Suprapubic skin (tissue), 4 donors: ENCODE measurements at regions not wholly inside any gene's neighbourhood (a gene's known extent, or its start where the extent isn't known, plus 50 kb on each side); places are given as distances from the start of the nearest gene placed in this dataset.

ENCODE experiments used
- DNase-seq, 2 donors: peaks; one replicate each; pipeline ENCODE4 v3.0.0-alpha.2; 2019; ENCODE audit warnings: low spot score in 2 of 2
- H3K27ac ChIP-seq: fragments of 200-600 bp; sonication (generic); one replicate; pipeline ENCODE4 v1.5.1; 2019
- H3K27me3 ChIP-seq: fragments of 200-600 bp; sonication (generic); one replicate; pipeline ENCODE4 v1.5.1; 2019
- H3K36me3 ChIP-seq: fragments of 200-600 bp; sonication (generic); one replicate; pipeline ENCODE4 v1.5.1; 2019
- H3K4me1 ChIP-seq: fragments of 200-600 bp; sonication (generic); one replicate; pipeline ENCODE4 v1.5.1; 2019
- H3K4me3 ChIP-seq: fragments of 200-600 bp; sonication (generic); one replicate; pipeline ENCODE4 v1.5.1; 2019; ENCODE audit warnings: mild to moderate bottlenecking
- H3K9me3 ChIP-seq: fragments of 200-600 bp; sonication (generic); one replicate; pipeline ENCODE4 v1.5.1; 2019
- CTCF ChIP-seq, 2 donors: fragments of 200-600 bp in 1 of 2; fragments of 450-650 bp in 1 of 2; sonication (generic) in 1 of 2; IDR thresholded peaks; one replicate each; pipeline ENCODE4 v1.5.1; 2016 to 2019; ENCODE audit warnings: antibody characterized with exemption in 2 of 2, mild to moderate bottlenecking in 1 of 2, moderate library complexity in 1 of 2
- EP300 ChIP-seq: sonication (generic); formaldehyde crosslinking; IDR thresholded peaks from one replicate; pipeline ENCODE4 v1.6.1; 2017; ENCODE audit warnings: antibody characterized with exemption
- POLR2A ChIP-seq, 2 donors: fragments of 450-650 bp; IDR thresholded peaks; one replicate each; pipeline ENCODE4 v1.6.1; 2017; ENCODE audit warnings: antibody characterized with exemption in 2 of 2, mild to moderate bottlenecking in 2 of 2, moderate library complexity in 2 of 2
- POLR2AphosphoS5 ChIP-seq, 3 donors: sonication (generic); formaldehyde crosslinking; IDR thresholded peaks; one replicate each; pipeline ENCODE4 v1.6.1; 2017; ENCODE audit warnings: antibody characterized with exemption in 3 of 3
- WGBS: methylation state at CpG from one replicate; pipeline ENCODE4 v1.1.5; 2018; 5-methylcytosine and 5-hydroxymethylcytosine counted together

GRCh38 chr13:50414640-50415039, 399.4 kb downstream of the KCNRG start:
- WGBS, result 92% methylated on average over 1 of the region's 1 CpG
- Histone ChIP-seq H3K4me1 (no peaks in the 10 kb centered on the region), H3K36me3 (no peaks in the 10 kb centered on the region), H3K9me3 (no peaks in the 10 kb centered on the region), H3K27me3 (no peaks in the 10 kb centered on the region), H3K4me3 (no peak overlapping the region), H3K27ac (no peak overlapping the region)
- DNase-seq, result no peak
- TF ChIP-seq CTCF (IDR thresholded peaks at IDR 0.05) (no peak), EP300 (no peak), POLR2AphosphoS5 (IDR thresholded peaks at IDR 0.05) (no peak), POLR2A (IDR thresholded peaks at IDR 0.05) (no peak)

GRCh38 chr13:50415428-50415827, 400.2 kb downstream of the KCNRG start:
- Histone ChIP-seq H3K4me3 (no peak overlapping the region), H3K36me3 (no peaks in the 10 kb centered on the region), H3K27ac (no peak overlapping the region), H3K4me1 (no peaks in the 10 kb centered on the region), H3K27me3 (no peaks in the 10 kb centered on the region), H3K9me3 (no peaks in the 10 kb centered on the region)
- 80% methylated on average over 3 of the region's 3 CpGs for WGBS
- TF ChIP-seq POLR2A (IDR thresholded peaks at IDR 0.05), result no peak
- no peak for TF ChIP-seq CTCF (IDR thresholded peaks at IDR 0.05)
- TF ChIP-seq POLR2AphosphoS5 (IDR thresholded peaks at IDR 0.05), result no peak
- no peak for TF ChIP-seq EP300
- no peak for DNase-seq

GRCh38 chr13:50417597-50417996, 402.4 kb downstream of the KCNRG start:
- DNase-seq, result no peak
- Histone ChIP-seq H3K4me3 (no peak overlapping the region), H3K4me1 (peaks cover 19% of the 10 kb centered on the region), H3K27ac (no peak overlapping the region), H3K36me3 (no peaks in the 10 kb centered on the region), H3K27me3 (no peaks in the 10 kb centered on the region), H3K9me3 (no peaks in the 10 kb centered on the region)
- no peak for TF ChIP-seq EP300
- no peak for TF ChIP-seq POLR2A (IDR thresholded peaks at IDR 0.05)
- no peak for TF ChIP-seq CTCF (IDR thresholded peaks at IDR 0.05)
- TF ChIP-seq POLR2AphosphoS5 (IDR thresholded peaks at IDR 0.05), result no peak
- WGBS, result 74% methylated on average over 6 of the region's 7 CpGs

- H3K4me3 ChIP-seq, result no peak overlapping the region
- DNase-seq, result no peak
- no peaks in the 10 kb centered on the region for H3K27me3 ChIP-seq
- H3K27ac ChIP-seq, result no peak overlapping the region
- TF ChIP-seq EP300 (no peak), CTCF (IDR thresholded peaks at IDR 0.05) (no peak), POLR2A (IDR thresholded peaks at IDR 0.05) (no peak), POLR2AphosphoS5 (IDR thresholded peaks at IDR 0.05) (no peak)
- H3K36me3 ChIP-seq, result no peaks in the 10 kb centered on the region
- no peaks in the 10 kb centered on the region for H3K9me3 ChIP-seq
- peaks cover 19% of the 10 kb centered on the region for H3K4me1 ChIP-seq
- WGBS, result 88% methylated on average over 2 of the region's 2 CpGs
Observed at GRCh38 chr13:50419331-50419865, 404.2 kb downstream of the KCNRG start.

GRCh38 chr13:50419896-50420295, 404.7 kb downstream of the KCNRG start:
- Histone ChIP-seq H3K27me3 (no peaks in the 10 kb centered on the region), H3K27ac (no peak overlapping the region), H3K9me3 (no peaks in the 10 kb centered on the region), H3K4me3 (no peak overlapping the region), H3K4me1 (peaks cover 19% of the 10 kb centered on the region), H3K36me3 (no peaks in the 10 kb centered on the region)
- no peak for DNase-seq
- TF ChIP-seq POLR2A (IDR thresholded peaks at IDR 0.05) (no peak), CTCF (IDR thresholded peaks at IDR 0.05) (no peak), POLR2AphosphoS5 (IDR thresholded peaks at IDR 0.05) (no peak), EP300 (no peak)
- WGBS, result 61% methylated on average over 6 of the region's 6 CpGs
